HepG2 (cell line): ENCODE measurements at regions not wholly inside any gene's neighbourhood (a gene's known extent, or its start where the extent isn't known, plus 50 kb on each side); places are given as distances from the start of the nearest gene placed in this dataset.

Experiments
- ATAC-seq: fragments of 200-7000 bp; cut with Tn5 transposase; 3 replicates; pipeline ENCODE4 v1.9.1; 2020; ENCODE audit warnings: mild to moderate bottlenecking, moderate library complexity
- BruUV-seq: library from RNA; stranded (reverse); fragments of 400-500 nt; replicated peaks from 2 replicates; lab custom pipeline; 2021; lab: Mats Ljungman, UMichigan
- CTCF ChIA-PET: fragments of 300-600 bp; formaldehyde crosslinking; extraction: SDS; loops from one replicate; lab custom pipeline; 2021; ENCODE audit warnings: low total read pairs, inconsistent platforms, low intra/inter-chr PET ratio; lab: Yijun Ruan, JAX
- POLR2A ChIA-PET: fragments of 350-600 bp; sonication (Branson Sonifier 250); formaldehyde crosslinking; loops from one replicate; lab custom pipeline; 2020; ENCODE audit warnings: antibody characterized with exemption, inconsistent platforms; lab: Yijun Ruan, JAX
- DNase-seq: peaks from one replicate; pipeline ENCODE4 v3.0.0-alpha.2; 2015; ENCODE audit warnings: low spot score
- FAIRE-seq: peaks from 3 replicates; lab custom pipeline; 2011; peaks lifted over from hg19 to GRCh38; lab: Jason Lieb, UNC
- H2AFZ ChIP-seq: one replicate; pipeline ENCODE4 v1.6.1; 2011; ENCODE audit warnings: low read length, inconsistent platforms
- H3K27ac ChIP-seq: fragments of 300-600 bp; 3 replicates; pipeline ENCODE4 v1.8.0; 2011; ENCODE audit warnings: mixed run types, mild to moderate bottlenecking, mixed read lengths, low read length, inconsistent platforms; ENCODE audit not compliant: insufficient read depth; ENCODE audit errors: extremely low read length
- H3K27me3 ChIP-seq, 2 experiments: fragments of 200-600 bp in 1 of 2; 2 replicates in 1 of 2; 3 replicates in 1 of 2; pipeline versions ENCODE4 v1.6.0 to v1.8.0; 2011; ENCODE audit warnings: low read length in 2 of 2, mild to moderate bottlenecking in 2 of 2, moderate library complexity in 2 of 2, inconsistent platforms in 1 of 2; ENCODE audit not compliant: insufficient read depth in 2 of 2, control insufficient read depth in 1 of 2
- H3K36me3 ChIP-seq, 2 experiments: fragments of 200-600 bp in 1 of 2; replicated peaks in 1 of 2; 2 replicates in 1 of 2; 3 replicates in 1 of 2; pipeline versions ENCODE4 v1.5.1 to v1.8.0; 2011; ENCODE audit warnings: low read length in 2 of 2, inconsistent platforms in 1 of 2; ENCODE audit not compliant: insufficient read depth in 2 of 2, control insufficient read depth in 1 of 2
- H3K4me1 ChIP-seq: 2 replicates; pipeline ENCODE4 v1.5.1; 2012; ENCODE audit warnings: low read length, inconsistent platforms; ENCODE audit not compliant: insufficient read depth
- H3K4me2 ChIP-seq: 2 replicates; pipeline ENCODE4 v1.6.0; 2011; ENCODE audit warnings: low read depth, low read length, inconsistent platforms
- H3K4me3 ChIP-seq, 3 experiments: fragments of 200-600 bp in 1 of 3; sonication (generic), shearing (Covaris generic) in 1 of 3; replicated peaks in 1 of 3; 2 replicates each; pipeline ENCODE4 v1.5.1; 2011 to 2016; ENCODE audit warnings: low read length in 3 of 3, inconsistent platforms in 2 of 3, low read depth in 2 of 3, mild to moderate bottlenecking in 2 of 3, control low read depth in 1 of 3, mixed read lengths in 1 of 3; ENCODE audit not compliant: insufficient read depth in 1 of 3
- H3K79me2 ChIP-seq: one replicate; pipeline ENCODE4 v1.6.1; 2011; ENCODE audit warnings: low read length, inconsistent platforms; ENCODE audit not compliant: insufficient read depth
- H3K9ac ChIP-seq: 2 replicates; pipeline ENCODE4 v1.6.0; 2011; ENCODE audit warnings: mild to moderate bottlenecking, low read depth, low read length, inconsistent platforms; ENCODE audit not compliant: insufficient read depth
- H3K9me3 ChIP-seq: 2 replicates; pipeline ENCODE4 v1.5.1; 2012; ENCODE audit warnings: mild to moderate bottlenecking, low read length
- H4K20me1 ChIP-seq: 2 replicates; pipeline ENCODE4 v1.6.0; 2011; ENCODE audit warnings: inconsistent platforms, mild to moderate bottlenecking, low read length, moderate library complexity; ENCODE audit not compliant: insufficient read depth
- GZF1 ChIP-seq: sonication (generic); formaldehyde crosslinking; IDR thresholded peaks from 2 replicates; pipeline ENCODE4 v1.5.1; 2020; ENCODE audit warnings: mild to moderate bottlenecking, missing genetic modification reagents
- HHEX ChIP-seq: IDR thresholded peaks from 2 replicates; pipeline ENCODE4 v1.6.1; 2016; ENCODE audit warnings: control low read depth
- MATR3 ChIP-seq: sonication (generic); formaldehyde crosslinking; IDR thresholded peaks from 2 replicates; pipeline ENCODE4 v1.4.0; 2020; ENCODE audit warnings: missing genetic modification reagents
- PITX1 ChIP-seq: sonication (generic); formaldehyde crosslinking; IDR thresholded peaks from 2 replicates; pipeline ENCODE4 v1.5.1; 2020; ENCODE audit warnings: mild to moderate bottlenecking, missing genetic modification reagents
- POGZ ChIP-seq: sonication (generic); formaldehyde crosslinking; IDR thresholded peaks from 2 replicates; pipeline ENCODE4 v1.4.0; 2020; ENCODE audit warnings: mild to moderate bottlenecking, missing genetic modification reagents
- RBAK ChIP-seq: sonication (generic); formaldehyde crosslinking; IDR thresholded peaks from 2 replicates; pipeline ENCODE4 v1.5.1; 2020; ENCODE audit warnings: mild to moderate bottlenecking, missing genetic modification reagents
- TFDP2 ChIP-seq: sonication (generic); formaldehyde crosslinking; IDR thresholded peaks from 2 replicates; pipeline ENCODE4 v1.4.0; 2020; ENCODE audit warnings: missing genetic modification reagents
- ZBTB43 ChIP-seq: sonication (generic); formaldehyde crosslinking; conservative IDR thresholded peaks from 2 replicates; pipeline ENCODE4 v1.4.0; 2020; ENCODE audit warnings: missing genetic modification reagents
- ZFYVE20 ChIP-seq: sonication (generic); formaldehyde crosslinking; IDR thresholded peaks from 2 replicates; pipeline ENCODE4 v1.8.0; 2023; ENCODE audit warnings: low read depth, mild to moderate bottlenecking, moderate library complexity, missing genetic modification reagents, borderline replicate concordance
- ZNF10 ChIP-seq: sonication (generic); formaldehyde crosslinking; IDR thresholded peaks from 2 replicates; pipeline ENCODE4 v1.4.0; 2020; ENCODE audit warnings: mild to moderate bottlenecking, low read depth, missing genetic modification reagents, borderline replicate concordance
- ZNF350 ChIP-seq: sonication (generic); formaldehyde crosslinking; IDR thresholded peaks from 2 replicates; pipeline ENCODE4 v1.4.0; 2020; ENCODE audit warnings: mild to moderate bottlenecking, low read depth, missing genetic modification reagents, borderline replicate concordance
- ZNF460 ChIP-seq: sonication (generic); formaldehyde crosslinking; IDR thresholded peaks from 2 replicates; pipeline ENCODE4 v1.5.1; 2020; ENCODE audit warnings: missing genetic modification reagents, mild to moderate bottlenecking, borderline replicate concordance
- in situ Hi-C: cut with HindIII; loops from 2 replicates; pipeline ENCODE4 v1.10.0; 2017; ENCODE audit warnings: low pct_unique_long_range_greater_than_20kb; ENCODE audit not compliant: extremely low pct_ligation_motif_present
- intact Hi-C: fragments of 100-400 bp; cut with micrococcal nuclease; formaldehyde crosslinking; loops from one replicate; pipeline ENCODE4 v1.10.0; 2022; ENCODE audit not compliant: unreplicated experiment

DNA sequence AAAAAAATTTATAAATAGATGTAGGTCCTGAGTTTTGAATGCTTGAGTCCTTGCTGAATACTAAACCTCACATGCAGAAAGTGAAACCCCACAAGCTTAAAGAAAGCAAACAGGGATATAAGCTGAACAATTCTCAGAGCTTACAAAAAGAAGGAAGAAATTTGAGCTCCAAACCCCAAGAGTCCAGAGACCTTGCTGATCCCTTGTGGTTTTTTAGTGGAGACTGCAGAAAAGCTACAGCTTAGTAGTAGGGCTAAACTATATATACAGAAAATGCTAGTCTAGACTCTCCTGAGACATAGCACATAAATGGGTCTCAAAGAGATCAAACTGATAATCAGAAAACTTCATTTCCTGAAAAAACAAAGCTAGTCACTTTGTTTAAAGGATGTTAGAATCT lies 1548.1 kb upstream of the ZEB2 start:
- Histone ChIP-seq H3K27ac (no peak overlapping the region), H2AFZ (no peak overlapping the region), H4K20me1 (no peaks in the 10 kb centered on the region), H3K36me3 (no peaks in the 10 kb centered on the region), H3K4me1 (no peaks in the 10 kb centered on the region), H3K4me3 (no peak overlapping the region; a peak in 1 of 6 replicates), H3K9me3 (peaks cover 5% of the 10 kb centered on the region; the same call in 1 of the 2 replicates), H3K27me3 (no peaks in the 10 kb centered on the region), H3K79me2 (no peaks in the 10 kb centered on the region), H3K9ac (no peak overlapping the region), H3K4me2 (no peak overlapping the region)
- POLR2A ChIA-PET, result no interaction called here
- in situ Hi-C loops (no loop called here), intact Hi-C loops (no loop called here)
- TF ChIP-seq ZBTB43 (CRISPR knock-in tag), result no peak
- no peak for TF ChIP-seq TFDP2 (CRISPR knock-in tag)
- no peak for TF ChIP-seq PITX1 (CRISPR knock-in tag)
- no peak for TF ChIP-seq ZNF460 (CRISPR knock-in tag)
- no peak for TF ChIP-seq POGZ (CRISPR knock-in tag)
- no peak for TF ChIP-seq HHEX (CRISPR knock-in tag)
- no peak for TF ChIP-seq ZFYVE20 (CRISPR knock-in tag)
- TF ChIP-seq GZF1, result no peak
- TF ChIP-seq RBAK (CRISPR knock-in tag), result no peak
- TF ChIP-seq ZNF10 (CRISPR knock-in tag), result no peak
- TF ChIP-seq MATR3, result no peak
- TF ChIP-seq ZNF350 (CRISPR knock-in tag), result no peak
- ATAC-seq (no peak), FAIRE-seq (no peak), DNase-seq (no peak)
- CTCF ChIA-PET, result no interaction called here
- BruUV-seq, result no TSS peak
